ENCODE measurements at regions not wholly inside any gene's neighbourhood (a gene's known extent, or its start where the extent isn't known, plus 50 kb on each side); places are given as distances from the start of the nearest gene placed in this dataset.

DNA sequence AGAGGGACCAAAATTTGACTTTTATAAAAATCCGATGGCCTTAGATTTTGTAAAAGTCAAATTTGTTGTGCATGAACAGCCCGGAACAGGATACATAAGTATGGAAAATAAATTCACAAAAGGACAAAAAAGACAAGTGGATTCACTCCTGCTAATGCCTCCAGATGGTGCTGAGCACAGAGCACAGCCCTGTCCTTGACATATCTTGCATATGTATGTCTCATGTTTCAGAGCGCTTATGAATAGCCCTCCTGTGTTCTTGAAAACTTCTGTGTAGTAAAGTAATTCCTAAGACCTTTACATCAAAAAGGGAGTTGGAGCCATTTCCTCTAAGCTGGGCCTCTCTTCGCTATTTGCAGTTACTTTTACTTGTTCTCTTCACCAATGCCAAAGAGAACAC, 110.7 kb upstream of the RAB3GAP2 start:
- in situ Hi-C loops (cut with HindIII; ENCODE audit: low pct_unique_long_range_greater_than_20kb, low sequenced_read_pairs), result no loop called here
- ChIA-PET CTCF (no interaction called here), POLR2A (no interaction called here)

DNA sequence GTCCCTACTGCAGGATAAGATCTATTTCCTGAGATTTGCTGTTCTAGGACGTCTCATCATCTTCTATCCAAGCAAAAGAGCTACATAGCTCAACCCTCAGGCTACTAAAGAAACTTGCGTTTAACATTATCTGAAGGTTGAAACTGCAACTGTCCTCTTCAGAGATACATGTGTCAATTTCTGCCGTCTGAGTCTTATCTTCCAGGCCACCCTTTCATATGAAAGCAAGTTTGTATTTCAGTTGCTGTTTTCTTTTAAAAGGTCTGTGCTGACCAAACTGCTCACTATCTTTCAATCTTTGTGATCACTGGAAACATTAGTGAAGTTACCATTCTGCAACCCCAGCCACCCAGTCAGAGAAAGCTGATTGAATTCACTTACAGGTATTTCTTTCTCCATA, 108.6 kb upstream of the RAB3GAP2 start:
- Histone ChIP-seq H3K4me1 (ENCODE audit: control insufficient read depth, insufficient read depth, low read length) (no peaks in the 10 kb centered on the region), H3K27ac (ENCODE audit: low read length) (no peak overlapping the region), H3K9me3 (ENCODE audit: control insufficient read depth, insufficient read depth, low read depth, low read length) (no peaks in the 10 kb centered on the region), H3K27me3 (ENCODE audit: control insufficient read depth, insufficient read depth, low read length) (0 out of 2 replicates have a peak, but pooled peaks cover 3% of the 10 kb centered on the region), H3K4me3 (ENCODE audit: low read depth in 2 of 2, low read length in 2 of 2) (no peak overlapping the region), H3K36me3 (ENCODE audit: control insufficient read depth, insufficient read depth, low read length) (no peaks in the 10 kb centered on the region)
- TF ChIP-seq, protein P1, sequence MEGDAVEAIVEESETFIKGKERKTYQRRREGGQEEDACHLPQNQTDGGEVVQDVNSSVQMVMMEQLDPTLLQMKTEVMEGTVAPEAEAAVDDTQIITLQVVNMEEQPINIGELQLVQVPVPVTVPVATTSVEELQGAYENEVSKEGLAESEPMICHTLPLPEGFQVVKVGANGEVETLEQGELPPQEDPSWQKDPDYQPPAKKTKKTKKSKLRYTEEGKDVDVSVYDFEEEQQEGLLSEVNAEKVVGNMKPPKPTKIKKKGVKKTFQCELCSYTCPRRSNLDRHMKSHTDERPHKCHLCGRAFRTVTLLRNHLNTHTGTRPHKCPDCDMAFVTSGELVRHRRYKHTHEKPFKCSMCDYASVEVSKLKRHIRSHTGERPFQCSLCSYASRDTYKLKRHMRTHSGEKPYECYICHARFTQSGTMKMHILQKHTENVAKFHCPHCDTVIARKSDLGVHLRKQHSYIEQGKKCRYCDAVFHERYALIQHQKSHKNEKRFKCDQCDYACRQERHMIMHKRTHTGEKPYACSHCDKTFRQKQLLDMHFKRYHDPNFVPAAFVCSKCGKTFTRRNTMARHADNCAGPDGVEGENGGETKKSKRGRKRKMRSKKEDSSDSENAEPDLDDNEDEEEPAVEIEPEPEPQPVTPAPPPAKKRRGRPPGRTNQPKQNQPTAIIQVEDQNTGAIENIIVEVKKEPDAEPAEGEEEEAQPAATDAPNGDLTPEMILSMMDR (IDR thresholded peaks at IDR 0.05), result no peak
- TF ChIP-seq TCF7L2 (IDR thresholded peaks at IDR 0.05; ENCODE audit: low read depth, low read length), result no peak
- no peak for TF ChIP-seq POLR2AphosphoS5 (IDR thresholded peaks at IDR 0.05; ENCODE audit: low read depth, low read length)
- TF ChIP-seq SIN3A (IDR thresholded peaks at IDR 0.05; ENCODE audit: borderline replicate concordance, insufficient read depth, low read depth, low read length), result no peak
- no peak for TF ChIP-seq REST (IDR thresholded peaks at IDR 0.05; ENCODE audit: insufficient read depth in 1 of 2, low read depth in 2 of 2, low read length in 1 of 2)
- in situ Hi-C loops (cut with HindIII; ENCODE audit: low pct_unique_long_range_greater_than_20kb, low sequenced_read_pairs), result no loop called here
- BruUV-seq (replicated peaks), result no TSS peak
- ATAC-seq (no peak), DNase-seq (ENCODE audit: low read depth, low spot score) (no peak)
- ChIA-PET CTCF (no interaction called here), POLR2A (no interaction called here)
- intact Hi-C loops (cut with micrococcal nuclease; ENCODE audit: unreplicated experiment), result no loop called here

More for the DNA sequence above, 110.7 kb upstream of the RAB3GAP2 start:
- intact Hi-C loops (cut with micrococcal nuclease; ENCODE audit: unreplicated experiment), result no loop called here
- TF ChIP-seq REST (IDR thresholded peaks at IDR 0.05; ENCODE audit: insufficient read depth in 1 of 2, low read depth in 2 of 2, low read length in 1 of 2) (no peak), TCF7L2 (IDR thresholded peaks at IDR 0.05; ENCODE audit: low read depth, low read length) (no peak), POLR2AphosphoS5 (IDR thresholded peaks at IDR 0.05; ENCODE audit: low read depth, low read length) (no peak), SIN3A (IDR thresholded peaks at IDR 0.05; ENCODE audit: borderline replicate concordance, insufficient read depth, low read depth, low read length) (no peak)
- TF ChIP-seq, protein P1 (IDR thresholded peaks at IDR 0.05), result no peak
- no peak for ATAC-seq
- Histone ChIP-seq H3K4me3 (ENCODE audit: low read depth in 2 of 2, low read length in 2 of 2) (no peak overlapping the region), H3K36me3 (ENCODE audit: control insufficient read depth, insufficient read depth, low read length) (no peaks in the 10 kb centered on the region), H3K9me3 (ENCODE audit: control insufficient read depth, insufficient read depth, low read depth, low read length) (no peaks in the 10 kb centered on the region), H3K4me1 (ENCODE audit: control insufficient read depth, insufficient read depth, low read length) (no peaks in the 10 kb centered on the region), H3K27me3 (ENCODE audit: control insufficient read depth, insufficient read depth, low read length) (0 out of 2 replicates have a peak, but pooled peaks cover 3% of the 10 kb centered on the region), H3K27ac (ENCODE audit: low read length) (no peak overlapping the region)
- no peak for DNase-seq (ENCODE audit: low read depth, low spot score)
- no TSS peak for BruUV-seq (replicated peaks)
